ENCODE measurements at regions not wholly inside any gene's neighbourhood (a gene's known extent, or its start where the extent isn't known, plus 50 kb on each side); places are given as distances from the start of the nearest gene placed in this dataset.

- no peak overlapping the region for H3K27ac ChIP-seq (ENCODE audit: low read length in 2 of 2)
- H3K27me3 ChIP-seq (replicated peaks in 1 of 4; ENCODE audit: control extremely low read depth in 1 of 4, control insufficient read depth in 3 of 4, insufficient read depth in 4 of 4, low read length in 3 of 4): no peaks in the 10 kb centered on the region
- H3K27ac Mint-ChIP-seq: no peak overlapping the region
- no peak overlapping the region for H3K4me2 ChIP-seq (replicated peaks; ENCODE audit: low read depth, low read length, poor library complexity, severe bottlenecking)
- H2AFZ ChIP-seq (ENCODE audit: insufficient read depth, low read depth, low read length, poor library complexity, severe bottlenecking): no peak overlapping the region
- peaks cover 0 to 4% (median 0%) of the 10 kb centered on the region in 3 donors for H3K9me3 ChIP-seq (ENCODE audit: control extremely low read depth in 1 of 3, control insufficient read depth in 2 of 3, insufficient read depth in 1 of 3, low read length in 2 of 3)
- ATAC-seq (ENCODE audit: low read depth) (peak; percentile 10), DNase-seq (no peak)
- no peak overlapping the region for H3K4me3 ChIP-seq (ENCODE audit: control extremely low read depth in 1 of 5, extremely low read depth in 1 of 5, insufficient read depth in 1 of 5, low read depth in 2 of 5, low read length in 4 of 5)
- H3K9ac ChIP-seq (ENCODE audit: low read length): no peak overlapping the region
- ChIA-PET POLR2A (no interaction called here), CTCF (no interaction called here)
- H3K36me3 ChIP-seq (replicated peaks in 1 of 2; ENCODE audit: control extremely low read depth in 1 of 2, control insufficient read depth in 1 of 2, extremely low read depth in 1 of 2, insufficient read depth in 2 of 2, low read length in 1 of 2): no peaks in the 10 kb centered on the region
- peaks cover 2% of the 10 kb centered on the region for H3K79me2 ChIP-seq (ENCODE audit: control insufficient read depth, insufficient read depth, low read length)
- intact Hi-C loops (cut with micrococcal nuclease): no loop called here
- no CpG with 5 or more reads among the region's 2 CpGs for WGBS (ENCODE audit: insufficient coverage)
- no peaks in the 10 kb centered on the region for H4K20me1 ChIP-seq (ENCODE audit: control insufficient read depth, insufficient read depth, low read length, poor library complexity, severe bottlenecking)
- H3K4me3 Mint-ChIP-seq: no peak overlapping the region
- H3K9me3 Mint-ChIP-seq (ENCODE audit: insufficient read depth): no peaks in the 10 kb centered on the region
- no peak for TF ChIP-seq EZH2 (IDR thresholded peaks at IDR 0.05; ENCODE audit: borderline replicate concordance, insufficient read depth, low read depth, low read length, poor library complexity, severe bottlenecking)
- peaks cover 29% of the 10 kb centered on the region for H3K4me1 Mint-ChIP-seq
- no peaks in the 10 kb centered on the region for H3K27me3 Mint-ChIP-seq
- H3K4me1 ChIP-seq (ENCODE audit: control insufficient read depth in 2 of 2, insufficient read depth in 2 of 2, low read length in 2 of 2): peaks cover 0 to 3% of the 10 kb centered on the region in 2 donors
These were observed 252.7 kb downstream of the ZEB2 start for GRCh38 chr2:144267239-144267638.

- Histone ChIP-seq H3K27me3 (replicated peaks in 1 of 4; ENCODE audit: control extremely low read depth in 1 of 4, control insufficient read depth in 3 of 4, insufficient read depth in 4 of 4, low read length in 3 of 4) (no peaks in the 10 kb centered on the region), H3K27ac (ENCODE audit: low read length in 2 of 2) (no peak overlapping the region), H4K20me1 (ENCODE audit: control insufficient read depth, insufficient read depth, low read length, poor library complexity, severe bottlenecking) (no peaks in the 10 kb centered on the region), H3K9me3 (ENCODE audit: control extremely low read depth in 1 of 3, control insufficient read depth in 2 of 3, insufficient read depth in 1 of 3, low read length in 2 of 3) (peaks cover 0 to 4% (median 0%) of the 10 kb centered on the region in 3 donors), H3K9ac (ENCODE audit: low read length) (no peak overlapping the region), H2AFZ (ENCODE audit: insufficient read depth, low read depth, low read length, poor library complexity, severe bottlenecking) (no peak overlapping the region), H3K4me2 (replicated peaks; ENCODE audit: low read depth, low read length, poor library complexity, severe bottlenecking) (no peak overlapping the region), H3K4me3 (ENCODE audit: control extremely low read depth in 1 of 5, extremely low read depth in 1 of 5, insufficient read depth in 1 of 5, low read depth in 2 of 5, low read length in 4 of 5) (no peak overlapping the region), H3K79me2 (ENCODE audit: control insufficient read depth, insufficient read depth, low read length) (peaks cover 6% of the 10 kb centered on the region), H3K36me3 (replicated peaks in 1 of 2; ENCODE audit: control extremely low read depth in 1 of 2, control insufficient read depth in 1 of 2, extremely low read depth in 1 of 2, insufficient read depth in 2 of 2, low read length in 1 of 2) (no peaks in the 10 kb centered on the region), H3K4me1 (ENCODE audit: control insufficient read depth in 2 of 2, insufficient read depth in 2 of 2, low read length in 2 of 2) (peaks cover 0 to 3% of the 10 kb centered on the region in 2 donors)
- Mint-ChIP-seq H3K4me3 (no peak overlapping the region), H3K4me1 (peaks cover 30% of the 10 kb centered on the region), H3K9me3 (ENCODE audit: insufficient read depth) (no peaks in the 10 kb centered on the region), H3K27me3 (no peaks in the 10 kb centered on the region), H3K27ac (no peak overlapping the region)
- ChIA-PET CTCF (no interaction called here), POLR2A (interaction anchor here (0.6 kb wide), 1 partner anchor 109 kb away, joined by 3 read pairs; no protein-coding TSS in a partner anchor)
- TF ChIP-seq CTCF (IDR thresholded peaks at IDR 0.05): no peak
- TF ChIP-seq EZH2 (IDR thresholded peaks at IDR 0.05; ENCODE audit: borderline replicate concordance, insufficient read depth, low read depth, low read length, poor library complexity, severe bottlenecking): no peak
- WGBS (ENCODE audit: insufficient coverage): 100% methylated on average over 1 of the region's 3 CpGs
- DNase-seq (no peak), ATAC-seq (ENCODE audit: low read depth) (no peak)
- intact Hi-C loops (cut with micrococcal nuclease): no loop called here
These were observed 254.3 kb downstream of the ZEB2 start for GRCh38 chr2:144265654-144266053.
